Dedifferentiated amniotic fluid mesenchymal stem cell (primary cell): ENCODE measurements at regions not wholly inside any gene's neighbourhood (a gene's known extent, or its start where the extent isn't known, plus 50 kb on each side); places are given as distances from the start of the nearest gene placed in this dataset.
"Not testable (repeated sequence)": the region's sequence is repeated elsewhere in the genome, so short reads cannot be mapped to it uniquely, and the experiment has no call there.

ENCODE experiments used
- DNase-seq: peaks from one replicate; pipeline ENCODE4 v3.0.0-alpha.2; 2016; ENCODE audit errors: extremely low spot score

DNA sequence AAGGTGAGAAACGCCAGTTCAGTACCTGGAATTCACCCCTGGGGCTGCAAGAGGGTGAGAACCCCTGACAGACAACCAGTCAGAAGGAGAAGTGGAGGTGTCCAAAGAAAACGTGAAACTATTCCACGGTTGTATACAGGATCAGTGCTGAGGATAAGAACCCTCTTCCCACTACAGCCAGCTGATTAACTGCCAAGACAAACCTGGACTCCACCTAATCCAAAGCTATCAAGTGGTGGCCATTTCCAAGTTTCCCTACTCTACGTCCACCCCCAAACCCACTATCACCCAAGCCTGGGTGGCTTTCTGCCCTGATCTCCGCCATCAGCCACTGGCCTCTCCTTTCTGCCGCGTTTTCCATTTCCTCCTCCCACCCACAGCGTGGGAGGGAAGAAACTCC, 312.3 kb upstream of the ID2 start:
- DNase-seq: no peak

DNA sequence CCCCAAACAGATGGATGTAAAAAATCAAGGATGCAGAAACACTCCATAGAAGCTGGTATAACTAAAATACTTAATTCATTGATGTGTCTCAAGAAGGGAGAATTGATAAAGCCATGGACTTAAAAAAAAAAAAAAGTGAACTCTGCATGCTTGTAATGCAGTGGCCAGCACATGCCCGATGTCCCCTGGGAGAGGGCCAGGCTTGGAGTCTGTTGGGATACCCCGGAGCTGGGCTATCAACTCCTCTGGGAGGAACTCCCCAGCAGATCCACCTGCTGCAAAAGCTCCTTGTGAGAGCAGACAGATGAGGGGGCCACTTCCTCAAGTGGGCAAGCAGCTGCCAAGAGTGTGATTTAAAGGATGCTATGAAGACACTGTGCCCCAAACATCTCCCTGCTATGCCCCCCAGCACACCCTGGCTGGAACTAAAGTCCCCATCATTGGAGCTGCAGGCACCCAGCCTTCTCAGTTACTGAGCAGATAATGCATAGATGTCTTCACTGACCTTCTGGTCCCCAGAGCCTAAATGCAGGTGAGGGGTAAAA, 311.5 kb upstream of the ID2 start:
- no peak for DNase-seq

- no peak for DNase-seq
Observed at GRCh38 chr2:8371653-8372052, 310.2 kb upstream of the ID2 start.

GRCh38 chr2:8374782-8375181, 307.1 kb upstream of the ID2 start:
- no peak for DNase-seq

DNA sequence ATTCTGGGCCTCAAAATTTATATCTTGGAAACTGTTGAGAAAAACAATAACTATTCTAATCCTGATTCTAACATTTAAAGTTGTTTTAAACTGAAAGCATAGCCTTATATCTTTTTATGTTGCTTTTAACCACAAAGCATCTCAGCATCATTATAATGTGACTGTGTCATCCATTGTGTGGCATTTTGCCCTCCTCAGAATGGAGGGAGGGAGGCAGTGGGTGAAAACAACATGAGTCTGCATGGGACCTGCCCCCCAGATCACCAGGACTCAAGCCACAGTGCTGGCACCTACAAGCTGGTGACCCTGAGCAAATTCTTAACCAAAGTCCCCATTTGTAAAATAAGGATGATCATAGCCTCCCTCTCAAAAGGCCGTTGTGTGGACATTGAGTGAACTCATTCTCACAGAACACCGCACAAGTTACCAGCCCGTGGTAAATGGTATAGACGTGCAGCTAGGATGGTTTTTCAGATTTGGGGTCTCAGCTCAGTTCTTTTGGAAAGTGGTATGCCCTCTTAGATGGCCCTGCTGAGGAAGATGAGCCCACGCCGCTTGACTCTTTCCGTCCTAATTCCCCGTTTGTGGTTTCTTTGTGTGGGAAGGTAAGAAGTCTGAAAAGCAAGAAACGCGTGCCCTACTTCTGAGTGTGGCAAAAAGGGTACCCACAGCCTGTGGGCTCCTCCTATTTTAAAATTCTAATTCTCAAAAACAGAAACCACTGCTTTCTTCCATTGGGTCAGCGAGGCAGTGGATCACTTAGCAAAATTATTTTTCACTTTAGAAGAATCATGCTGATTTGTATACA, 305.0 kb upstream of the ID2 start:
- DNase-seq: no peak

DNA sequence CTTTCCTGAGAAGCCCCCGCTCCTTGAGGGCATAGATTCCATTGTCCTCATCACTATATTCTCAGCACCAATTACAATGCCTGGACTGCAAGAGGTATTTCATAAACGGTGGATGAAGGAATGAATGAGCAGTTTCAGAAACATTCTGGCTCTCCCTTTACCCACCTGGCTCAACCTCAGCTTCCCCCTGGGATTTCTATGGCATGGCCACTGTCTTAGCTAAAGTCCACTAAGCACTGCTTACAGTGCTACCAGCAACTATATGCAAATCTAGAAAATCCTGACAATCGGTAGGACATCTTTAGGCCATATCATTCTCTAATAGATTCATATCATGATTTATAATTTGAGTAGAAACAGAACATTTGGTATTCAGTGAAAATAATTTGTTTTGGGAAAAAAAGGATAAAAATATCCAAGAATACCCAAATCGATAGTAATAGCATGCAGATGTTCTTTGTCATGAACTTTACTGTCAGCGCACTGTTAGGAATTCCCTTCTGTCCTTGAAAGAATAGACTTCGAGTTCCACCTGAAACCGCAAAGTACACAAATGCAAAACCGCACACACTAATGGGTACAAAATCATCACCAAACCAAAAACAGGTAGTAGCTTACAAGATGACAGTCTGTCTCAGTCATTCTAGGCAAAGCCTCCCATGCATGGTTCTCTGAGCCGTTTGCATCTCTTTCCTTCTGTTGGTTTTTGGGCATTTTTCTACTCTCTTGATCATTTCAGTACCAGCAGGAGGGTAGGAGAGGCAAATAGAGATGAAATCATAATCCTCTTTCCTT, 303.6 kb upstream of the ID2 start:
- DNase-seq: no peak

DNA sequence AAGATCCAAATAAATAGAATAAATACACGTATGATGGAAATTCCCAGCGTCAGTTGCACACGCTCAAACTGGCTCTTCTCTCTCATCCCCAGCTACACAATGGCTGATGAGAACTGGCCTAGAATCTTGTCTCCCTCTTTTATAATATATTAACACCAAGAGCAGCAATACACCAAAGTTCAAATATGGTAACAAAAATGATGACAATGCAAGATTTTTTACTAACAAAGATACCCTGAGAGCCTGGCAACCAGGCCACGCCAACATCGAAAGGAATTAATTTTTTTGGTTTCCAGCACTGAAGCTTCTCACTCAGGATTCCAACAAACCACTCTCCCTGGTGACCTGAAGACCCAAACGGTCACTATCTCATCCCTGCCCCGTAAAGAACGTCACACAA, 302.7 kb upstream of the ID2 start:
- DNase-seq: no peak

GRCh38 chr2:8379549-8379948, 302.3 kb upstream of the ID2 start:
- DNase-seq: no peak

DNA sequence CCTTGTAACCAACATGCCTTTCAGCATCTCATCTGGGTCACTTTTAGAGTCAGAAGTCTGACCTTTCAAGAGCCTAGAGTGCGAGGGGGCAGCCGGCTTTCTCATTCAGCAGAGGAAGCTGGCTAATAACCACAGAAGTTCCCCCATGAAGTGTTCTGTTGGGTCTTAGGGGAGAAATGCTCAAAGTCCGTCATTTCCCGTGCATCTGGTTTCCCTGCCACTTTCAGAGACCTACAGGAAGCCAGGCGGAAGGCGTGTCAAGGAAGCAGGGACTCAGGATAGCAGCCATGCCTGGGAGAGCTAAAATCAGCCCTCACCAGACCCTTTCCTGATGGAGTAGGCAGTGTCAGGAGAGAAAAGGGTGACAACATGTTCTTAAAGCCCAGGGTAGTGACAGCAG, 301.8 kb upstream of the ID2 start:
- DNase-seq: no peak

DNA sequence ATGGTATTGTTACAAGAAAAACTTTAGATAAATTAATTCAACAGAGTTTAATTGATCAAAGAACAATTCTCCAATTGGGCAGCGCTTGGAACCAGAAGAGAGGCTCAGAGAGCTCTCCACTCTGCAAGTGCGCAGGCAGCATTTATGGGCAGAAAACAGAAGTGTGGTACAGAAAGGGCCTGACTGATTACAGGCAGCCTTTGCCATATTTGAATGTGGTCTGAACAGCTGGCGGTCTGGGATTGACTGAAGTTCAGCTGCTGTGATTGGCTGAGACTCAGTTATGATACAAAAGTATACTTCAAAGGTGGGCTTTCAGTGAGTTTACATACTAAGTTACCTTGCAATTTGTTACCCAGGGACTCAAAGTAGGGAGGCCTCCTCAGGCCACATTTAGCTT, 301.3 kb upstream of the ID2 start:
- no peak for DNase-seq

DNA sequence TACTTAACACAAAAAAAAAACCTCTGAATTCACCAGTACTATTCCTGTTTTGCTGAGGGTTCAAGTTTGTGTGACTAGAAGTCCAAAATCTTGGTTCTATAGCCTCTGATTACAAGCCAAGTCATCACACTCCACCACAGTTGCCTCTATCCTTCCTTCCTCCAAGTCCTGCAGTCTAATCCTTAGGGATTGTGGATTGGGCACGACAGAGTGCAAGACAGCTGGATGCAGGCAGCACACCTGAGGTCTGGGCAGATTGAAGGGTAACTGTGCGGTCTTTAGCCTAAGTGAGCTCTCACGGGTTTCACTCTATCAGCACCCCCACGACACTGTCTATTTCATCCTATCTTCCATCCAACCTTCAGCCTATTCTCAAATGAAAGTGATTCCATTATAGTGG, 299.4 kb upstream of the ID2 start:
- DNase-seq: no peak

- not testable (repeated sequence) for DNase-seq
Observed at GRCh38 chr2:8386748-8387147, 295.1 kb upstream of the ID2 start.

GRCh38 chr2:8388781-8389180, 293.1 kb upstream of the ID2 start:
- no peak for DNase-seq

- DNase-seq: peak; percentile 20
Observed at GRCh38 chr2:8389431-8390108, 292.3 kb upstream of the ID2 start.

DNA sequence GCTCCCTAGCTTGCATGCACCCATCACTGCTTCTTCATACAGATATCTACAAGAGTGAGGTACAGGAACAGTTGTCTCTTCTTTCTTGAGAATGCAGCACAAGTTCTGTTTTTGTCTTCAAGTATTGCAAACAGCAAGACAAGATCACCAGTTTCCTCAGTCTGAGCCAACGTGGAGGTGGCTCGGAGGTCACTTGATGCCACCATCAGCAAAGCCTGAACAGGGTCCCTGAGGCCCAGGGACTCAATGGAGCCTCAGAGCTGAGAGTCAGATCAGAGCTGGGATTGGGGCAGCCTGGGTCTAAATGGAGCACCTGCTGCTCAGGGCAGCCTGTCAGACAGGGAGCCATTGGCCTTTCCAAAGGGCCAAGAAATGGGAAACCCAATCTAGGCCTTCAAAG, 290.7 kb upstream of the ID2 start:
- DNase-seq: no peak

- DNase-seq: no peak
Observed at GRCh38 chr2:8391584-8391983, 290.3 kb upstream of the ID2 start.

GRCh38 chr2:8392098-8392866, 289.6 kb upstream of the ID2 start:
- no peak for DNase-seq

- no peak for DNase-seq
Observed at GRCh38 chr2:8393506-8393905, 288.4 kb upstream of the ID2 start.

- DNase-seq: no peak
Observed at GRCh38 chr2:8394131-8394530, 287.7 kb upstream of the ID2 start.

GRCh38 chr2:8394569-8395359, 287.1 kb upstream of the ID2 start:
- DNase-seq: no peak

- no peak for DNase-seq
Observed at GRCh38 chr2:8395718-8396117, 286.1 kb upstream of the ID2 start.
